ENCODE measurements at regions not wholly inside any gene's neighbourhood (a gene's known extent, or its start where the extent isn't known, plus 50 kb on each side); places are given as distances from the start of the nearest gene placed in this dataset.

- H3T11ph ChIP-seq (ENCODE audit: low read length) = no peak overlapping the region
- Mint-ChIP-seq H3K4me1 (peaks cover 20 to 22% of the 10 kb centered on the region in 2 experiments), H3K9me3 (no peaks in the 10 kb centered on the region; a peak in 1 of 5 replicates), H3K27me3 (ENCODE audit: low read depth) (peaks cover 6% of the 10 kb centered on the region), H3K4me3 (no peak overlapping the region), H3K36me3 (ENCODE audit: insufficient read depth in 1 of 3, low read depth in 3 of 3) (peaks cover 0 to 2% (median 0%) of the 10 kb centered on the region in 3 experiments; a peak in 1 of 7 replicates), H3K27ac (peak overlapping the region in 1 of 3 experiments; percentile 35; a peak in 1 of 7 replicates)
- no peak overlapping the region for H4K91ac ChIP-seq (ENCODE audit: insufficient read length, low read depth, low read length)
- no peak for TF ChIP-seq CTCF (conservative IDR thresholded peaks at IDR 0.05)
- H3K79me1 ChIP-seq (ENCODE audit: insufficient read depth, low read depth, low read length, poor library complexity, severe bottlenecking) = no peaks in the 10 kb centered on the region
- H3K27ac ChIP-seq (ENCODE audit: insufficient read length, low read depth, low read length) = no peak overlapping the region
- H3K18ac ChIP-seq (ENCODE audit: insufficient read length, low read depth, low read length) = no peak overlapping the region
- no peak overlapping the region for H3K9ac ChIP-seq (ENCODE audit: extremely low read depth, insufficient read length, low read length)
- no peak overlapping the region for H3K4me2 ChIP-seq (ENCODE audit: insufficient read depth, insufficient read length, low read length)
- no peaks in the 10 kb centered on the region for H3K79me2 ChIP-seq (ENCODE audit: insufficient read depth, low read length)
- no peak overlapping the region for H4K5ac ChIP-seq (ENCODE audit: insufficient read length, low read depth, low read length)
- H2BK12ac ChIP-seq (ENCODE audit: insufficient read length, low read depth, low read length) = no peak overlapping the region
- peaks cover 3% of the 10 kb centered on the region for H3K23me2 ChIP-seq (ENCODE audit: insufficient read length, low read depth, low read length, poor library complexity, severe bottlenecking)
- no peak for DNase-seq
- no peak overlapping the region for H4K8ac ChIP-seq (replicated peaks; ENCODE audit: insufficient read length, low read depth, low read length)
- H3K56ac ChIP-seq (ENCODE audit: insufficient read length, low read depth, low read length) = no peak overlapping the region
- no peak overlapping the region for H3K4ac ChIP-seq (ENCODE audit: low read depth, low read length)
- H3K23ac ChIP-seq (ENCODE audit: insufficient read length, low read depth, low read length) = no peak overlapping the region
- H4K20me1 ChIP-seq (ENCODE audit: control insufficient read depth, insufficient read depth, insufficient read length) = no peaks in the 10 kb centered on the region
- WGBS (ENCODE audit: extremely low coverage, insufficient read length, low lambda C conversion rate) = no CpG with 5 or more reads among the region's 10 CpGs
- H3K9me3 ChIP-seq (ENCODE audit: control insufficient read depth, low read depth, low read length) = no peaks in the 10 kb centered on the region
- H3K4me1 ChIP-seq (ENCODE audit: insufficient read depth, low read length) = peaks cover 7% of the 10 kb centered on the region
- no peak overlapping the region for H2AK5ac ChIP-seq (ENCODE audit: insufficient read length, low read length)
- H2AFZ ChIP-seq (ENCODE audit: low read length) = no peak overlapping the region
- no peak overlapping the region for H2BK120ac ChIP-seq (ENCODE audit: low read depth, low read length, poor library complexity, severe bottlenecking)
- H2BK15ac ChIP-seq (ENCODE audit: low read depth, low read length) = no peak overlapping the region
- H2BK5ac ChIP-seq (ENCODE audit: insufficient read length, low read length) = no peak overlapping the region
- no peak overlapping the region for H2BK20ac ChIP-seq (ENCODE audit: low read depth, low read length, poor library complexity, severe bottlenecking)
- H3K27me3 ChIP-seq (ENCODE audit: insufficient read depth, low read length) = no peaks in the 10 kb centered on the region
- no peak overlapping the region for H3K14ac ChIP-seq (ENCODE audit: insufficient read depth, low read length)
Observed at GRCh38 chr17:21493993-21494392, 117.8 kb downstream of the KCNJ12 start.

Data from H9 (cell line).